ENCODE measurements at regions not wholly inside any gene's neighbourhood (a gene's known extent, or its start where the extent isn't known, plus 50 kb on each side); places are given as distances from the start of the nearest gene placed in this dataset.

DNA sequence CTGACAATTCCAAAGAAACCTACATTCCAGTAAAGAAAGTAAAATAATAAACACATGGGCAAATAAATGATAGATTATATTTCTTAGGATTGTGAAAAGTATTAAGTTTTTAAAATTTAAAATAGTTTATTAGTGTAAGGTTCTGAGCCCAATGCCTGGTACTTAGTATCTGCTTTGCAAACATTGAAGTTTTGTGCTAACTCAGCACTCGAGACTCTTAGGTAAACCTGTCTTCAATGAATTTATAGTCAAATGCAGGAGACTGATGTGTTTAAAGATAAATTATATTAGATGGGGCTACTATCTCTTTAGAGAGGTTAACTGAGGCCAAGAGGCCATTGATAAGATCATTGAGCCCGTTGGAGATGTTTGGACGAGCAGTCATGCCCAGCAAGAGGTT, 138.3 kb upstream of the SALL1 start:
- WGBS (ENCODE audit: low lambda C conversion rate), result 0% methylated on average over 3 of the region's 3 CpGs
- no peaks in the 10 kb centered on the region; a peak in 1 of 5 replicates for H3K27me3 ChIP-seq (ENCODE audit: control insufficient read depth in 1 of 2, insufficient read depth in 2 of 2, low read length in 2 of 2)
- H3K9me3 ChIP-seq (ENCODE audit: low read length), result peaks cover 6% of the 10 kb centered on the region; the same call in 1 of the 2 replicates
- DNase-seq (ENCODE audit: low spot score) (no peak), ATAC-seq (no peak), FAIRE-seq (no peak)
- no peak overlapping the region for H3K9ac ChIP-seq (ENCODE audit: insufficient read depth, low read depth, low read length)
- TF ChIP-seq MAFK (conservative IDR thresholded peaks at IDR 0.05 in 1 of 2, IDR thresholded peaks at IDR 0.05 in 1 of 2; ENCODE audit: low read length in 2 of 2) (peak; percentile 50 to 72), ZNF407 (CRISPR knock-in tag; IDR thresholded peaks at IDR 0.05; ENCODE audit: not compliant biosample characterization) (no peak), MAFF (IDR thresholded peaks at IDR 0.05; ENCODE audit: low read depth, low read length) (peak; percentile 56), SETDB1 (CRISPR knock-in tag; IDR thresholded peaks at IDR 0.05; ENCODE audit: borderline replicate concordance) (no peak), NONO (IDR thresholded peaks at IDR 0.05) (no peak), NONO (CRISPR knock-in tag; conservative IDR thresholded peaks at IDR 0.05) (no peak)
- no peaks in the 10 kb centered on the region for H3K79me2 ChIP-seq (ENCODE audit: insufficient read depth, low read length)
- no peaks in the 10 kb centered on the region for H3K4me1 ChIP-seq (ENCODE audit: insufficient read depth, low read length)
- no peaks in the 10 kb centered on the region for H4K20me1 ChIP-seq (ENCODE audit: insufficient read depth, low read length)
- no peak overlapping the region for H3K4me3 ChIP-seq (replicated peaks in 1 of 3; ENCODE audit: insufficient read depth in 1 of 3, low read depth in 2 of 3, low read length in 3 of 3)
- H3K4me2 ChIP-seq (ENCODE audit: low read depth, low read length), result no peak overlapping the region
- H2AFZ ChIP-seq (ENCODE audit: low read length), result no peak overlapping the region
- intact Hi-C loops (cut with micrococcal nuclease; ENCODE audit: unreplicated experiment), result no loop called here
- in situ Hi-C loops (cut with HindIII; ENCODE audit: extremely low pct_ligation_motif_present, low pct_unique_long_range_greater_than_20kb), result no loop called here
- no peak overlapping the region for H3K27ac ChIP-seq (ENCODE audit: extremely low read length, insufficient read depth, low read length)
- ChIA-PET POLR2A (no interaction called here), CTCF (ENCODE audit: low intra/inter-chr PET ratio, low total read pairs) (no interaction called here)
- no peaks in the 10 kb centered on the region for H3K36me3 ChIP-seq (replicated peaks in 1 of 2; ENCODE audit: control insufficient read depth in 1 of 2, insufficient read depth in 2 of 2, low read length in 2 of 2)
- BruUV-seq (replicated peaks), result no TSS peak
